ENCODE measurements at regions not wholly inside any gene's neighbourhood (a gene's known extent, or its start where the extent isn't known, plus 50 kb on each side); places are given as distances from the start of the nearest gene placed in this dataset.
A peak's percentile ranks its signal among the peaks of the same experiment; 100 is the strongest.

- no peak for DNase-seq
- H3K9me3 ChIP-seq: peaks cover 4% of the 10 kb centered on the region
- ATAC-seq: no peak
- no peak for TF ChIP-seq CTCF (IDR thresholded peaks at IDR 0.05)
- no peaks in the 10 kb centered on the region for H3K4me1 ChIP-seq
- no peaks in the 10 kb centered on the region for H3K36me3 ChIP-seq
- H3K4me3 ChIP-seq: no peak overlapping the region
- no peaks in the 10 kb centered on the region for H3K27me3 ChIP-seq (ENCODE audit: low read depth)
- H3K27ac ChIP-seq: no peak overlapping the region
- intact Hi-C loops (cut with DNase I): no loop called here
Measured at GRCh38 chr5:61915646-61916045, 390.4 kb upstream of the KIF2A start.

GRCh38 chr5:61916621-61917620 is 389.1 kb upstream of the KIF2A start:
- intact Hi-C loops (cut with DNase I): no loop called here
- no peak for DNase-seq
- Histone ChIP-seq H3K4me3 (no peak overlapping the region), H3K36me3 (no peaks in the 10 kb centered on the region), H3K27ac (no peak overlapping the region), H3K4me1 (no peaks in the 10 kb centered on the region), H3K9me3 (peaks cover 4% of the 10 kb centered on the region), H3K27me3 (ENCODE audit: low read depth) (peaks cover 5% of the 10 kb centered on the region)
- ATAC-seq: peak; percentile 53 to 73
- TF ChIP-seq CTCF (IDR thresholded peaks at IDR 0.05): no peak

- H3K4me3 ChIP-seq: no peak overlapping the region
- ATAC-seq (no peak), DNase-seq (no peak)
- TF ChIP-seq CTCF (IDR thresholded peaks at IDR 0.05): no peak
- no peaks in the 10 kb centered on the region for H3K9me3 ChIP-seq
- H3K27ac ChIP-seq: no peak overlapping the region
- intact Hi-C loops (cut with DNase I): no loop called here
- no peaks in the 10 kb centered on the region for H3K36me3 ChIP-seq
- H3K27me3 ChIP-seq (ENCODE audit: low read depth): peaks cover 5% of the 10 kb centered on the region
- no peaks in the 10 kb centered on the region for H3K4me1 ChIP-seq
Measured at GRCh38 chr5:61918611-61919010, 387.4 kb upstream of the KIF2A start.

GRCh38 chr5:61919920-61920319 is 386.1 kb upstream of the KIF2A start:
- no peaks in the 10 kb centered on the region for H3K36me3 ChIP-seq
- DNase-seq (peak; percentile 52), ATAC-seq (peak; percentile 74 to 83)
- TF ChIP-seq CTCF (IDR thresholded peaks at IDR 0.05): no peak
- intact Hi-C loops (cut with DNase I): no loop called here
- H3K4me3 ChIP-seq: no peak overlapping the region
- no peaks in the 10 kb centered on the region for H3K9me3 ChIP-seq
- no peak overlapping the region for H3K27ac ChIP-seq
- H3K27me3 ChIP-seq (ENCODE audit: low read depth): peaks cover 5% of the 10 kb centered on the region
- H3K4me1 ChIP-seq: no peaks in the 10 kb centered on the region

- no peak overlapping the region for H3K4me3 ChIP-seq
- no peaks in the 10 kb centered on the region for H3K36me3 ChIP-seq
- no peaks in the 10 kb centered on the region for H3K9me3 ChIP-seq
- no peak for TF ChIP-seq CTCF (IDR thresholded peaks at IDR 0.05)
- H3K4me1 ChIP-seq: no peaks in the 10 kb centered on the region
- H3K27me3 ChIP-seq (ENCODE audit: low read depth): peaks cover 5% of the 10 kb centered on the region
- ATAC-seq: no peak
- no peak for DNase-seq
- no peak overlapping the region for H3K27ac ChIP-seq
- intact Hi-C loops (cut with DNase I): no loop called here
Measured at GRCh38 chr5:61924251-61924650, 381.8 kb upstream of the KIF2A start.

All from lower lobe of right lung (tissue), 2 donors.